ENCODE measurements at regions not wholly inside any gene's neighbourhood (a gene's known extent, or its start where the extent isn't known, plus 50 kb on each side); places are given as distances from the start of the nearest gene placed in this dataset.

- Mint-ChIP-seq H3K27ac (peak overlapping the region in 1 of 3 donors; percentile 89), H3K27me3 (peaks cover 16% of the 10 kb centered on the region), H3K4me3 (peak overlapping the region in 1 of 4 donors; percentile 54), H3K4me1 (peaks cover 0 to 1% (median 0%) of the 10 kb centered on the region in 3 donors), H3K36me3 (no peaks in the 10 kb centered on the region), H3K9me3 (no peaks in the 10 kb centered on the region)
Measured at GRCh38 chr7:1286946-1287645, 54.4 kb downstream of the UNCX start.

GRCh38 chr7:1287752-1288201 is 55.1 kb downstream of the UNCX start:
- Mint-ChIP-seq H3K4me3 (no peak overlapping the region), H3K4me1 (peaks cover 0 to 1% (median 0%) of the 10 kb centered on the region in 3 donors), H3K9me3 (no peaks in the 10 kb centered on the region), H3K36me3 (no peaks in the 10 kb centered on the region), H3K27me3 (peaks cover 16% of the 10 kb centered on the region), H3K27ac (no peak overlapping the region)

GRCh38 chr7:1288390-1288995 is 55.8 kb downstream of the UNCX start:
- H3K4me1 Mint-ChIP-seq, result peaks cover 0 to 1% (median 0%) of the 10 kb centered on the region in 3 donors
- H3K27ac Mint-ChIP-seq, result no peak overlapping the region
- no peaks in the 10 kb centered on the region for H3K36me3 Mint-ChIP-seq
- peaks cover 16% of the 10 kb centered on the region for H3K27me3 Mint-ChIP-seq
- no peak overlapping the region for H3K4me3 Mint-ChIP-seq
- no peaks in the 10 kb centered on the region for H3K9me3 Mint-ChIP-seq

GRCh38 chr7:1288996-1289551 is 56.4 kb downstream of the UNCX start:
- no peaks in the 10 kb centered on the region for H3K9me3 Mint-ChIP-seq
- peak overlapping the region in 1 of 4 donors; percentile 28 for H3K4me3 Mint-ChIP-seq
- H3K27me3 Mint-ChIP-seq, result peaks cover 16% of the 10 kb centered on the region
- H3K4me1 Mint-ChIP-seq, result peaks cover 0 to 1% (median 0%) of the 10 kb centered on the region in 3 donors
- no peak overlapping the region for H3K27ac Mint-ChIP-seq
- H3K36me3 Mint-ChIP-seq, result no peaks in the 10 kb centered on the region

- no peaks in the 10 kb centered on the region for H3K9me3 Mint-ChIP-seq
- peak overlapping the region in 2 of 4 donors; percentile 70 to 85 for H3K4me3 Mint-ChIP-seq
- no peaks in the 10 kb centered on the region for H3K36me3 Mint-ChIP-seq
- no peak overlapping the region for H3K27ac Mint-ChIP-seq
- H3K4me1 Mint-ChIP-seq, result peaks cover 0 to 1% (median 0%) of the 10 kb centered on the region in 3 donors
- peaks cover 16% of the 10 kb centered on the region for H3K27me3 Mint-ChIP-seq
Measured at GRCh38 chr7:1289666-1290025, 57.0 kb downstream of the UNCX start.

- H3K4me1 Mint-ChIP-seq, result peaks cover 0 to 1% (median 0%) of the 10 kb centered on the region in 3 donors
- H3K27me3 Mint-ChIP-seq, result peaks cover 16% of the 10 kb centered on the region
- no peak overlapping the region for H3K27ac Mint-ChIP-seq
- H3K9me3 Mint-ChIP-seq, result no peaks in the 10 kb centered on the region
- H3K36me3 Mint-ChIP-seq, result no peaks in the 10 kb centered on the region
- H3K4me3 Mint-ChIP-seq, result peak overlapping the region in 3 of 4 donors; percentile 52 to 70 (median 70)
Measured at GRCh38 chr7:1290026-1290678, 57.5 kb downstream of the UNCX start.

- H3K27me3 Mint-ChIP-seq, result peaks cover 16% of the 10 kb centered on the region
- no peaks in the 10 kb centered on the region for H3K9me3 Mint-ChIP-seq
- no peaks in the 10 kb centered on the region for H3K36me3 Mint-ChIP-seq
- peak overlapping the region in 3 of 4 donors; percentile 52 to 70 (median 70) for H3K4me3 Mint-ChIP-seq
- peaks cover 0 to 1% (median 0%) of the 10 kb centered on the region in 3 donors for H3K4me1 Mint-ChIP-seq
- no peak overlapping the region for H3K27ac Mint-ChIP-seq
Measured at GRCh38 chr7:1290679-1291356, 58.1 kb downstream of the UNCX start.

GRCh38 chr7:1291357-1291689 is 58.7 kb downstream of the UNCX start:
- H3K36me3 Mint-ChIP-seq, result no peaks in the 10 kb centered on the region
- peaks cover 15% of the 10 kb centered on the region for H3K27me3 Mint-ChIP-seq
- H3K9me3 Mint-ChIP-seq, result no peaks in the 10 kb centered on the region
- H3K27ac Mint-ChIP-seq, result no peak overlapping the region
- peak overlapping the region in 2 of 4 donors; percentile 46 to 51 for H3K4me3 Mint-ChIP-seq
- peaks cover 0 to 1% (median 0%) of the 10 kb centered on the region in 3 donors for H3K4me1 Mint-ChIP-seq

- H3K4me1 Mint-ChIP-seq, result peaks cover 0 to 1% (median 0%) of the 10 kb centered on the region in 3 donors
- H3K4me3 Mint-ChIP-seq, result peak overlapping the region in 1 of 4 donors; percentile 46
- no peaks in the 10 kb centered on the region for H3K9me3 Mint-ChIP-seq
- H3K27me3 Mint-ChIP-seq, result peaks cover 16% of the 10 kb centered on the region
- no peaks in the 10 kb centered on the region for H3K36me3 Mint-ChIP-seq
- H3K27ac Mint-ChIP-seq, result no peak overlapping the region
Measured at GRCh38 chr7:1291845-1292765, 59.4 kb downstream of the UNCX start.

- no peaks in the 10 kb centered on the region for H3K36me3 Mint-ChIP-seq
- H3K4me1 Mint-ChIP-seq, result peaks cover 0 to 2% (median 1%) of the 10 kb centered on the region in 3 donors
- H3K4me3 Mint-ChIP-seq, result peak overlapping the region in 1 of 4 donors; percentile 63
- H3K27me3 Mint-ChIP-seq, result peaks cover 20% of the 10 kb centered on the region
- no peaks in the 10 kb centered on the region for H3K9me3 Mint-ChIP-seq
- H3K27ac Mint-ChIP-seq, result no peak overlapping the region
Measured at GRCh38 chr7:1292972-1293830, 60.5 kb downstream of the UNCX start.

GRCh38 chr7:1293950-1294411 is 61.3 kb downstream of the UNCX start:
- Mint-ChIP-seq H3K27me3 (peaks cover 20% of the 10 kb centered on the region), H3K27ac (no peak overlapping the region), H3K36me3 (no peaks in the 10 kb centered on the region), H3K9me3 (no peaks in the 10 kb centered on the region), H3K4me1 (peaks cover 0 to 2% (median 1%) of the 10 kb centered on the region in 3 donors), H3K4me3 (no peak overlapping the region)

- H3K4me3 Mint-ChIP-seq, result no peak overlapping the region
- H3K27me3 Mint-ChIP-seq, result peaks cover 16% of the 10 kb centered on the region
- no peak overlapping the region for H3K27ac Mint-ChIP-seq
- H3K4me1 Mint-ChIP-seq, result peaks cover 0 to 2% (median 1%) of the 10 kb centered on the region in 3 donors
- no peaks in the 10 kb centered on the region for H3K9me3 Mint-ChIP-seq
- H3K36me3 Mint-ChIP-seq, result no peaks in the 10 kb centered on the region
Measured at GRCh38 chr7:1295776-1296355, 63.2 kb downstream of the UNCX start.
